ENCODE measurements at regions not wholly inside any gene's neighbourhood (a gene's known extent, or its start where the extent isn't known, plus 50 kb on each side); places are given as distances from the start of the nearest gene placed in this dataset.

- TF ChIP-seq CTCF (IDR thresholded peaks at IDR 0.05): no peak
- Histone ChIP-seq H3K27me3 (no peaks in the 10 kb centered on the region), H3K27ac (no peak overlapping the region), H3K36me3 (no peaks in the 10 kb centered on the region), H3K4me1 (no peaks in the 10 kb centered on the region), H3K4me3 (no peak overlapping the region), H3K9me3 (peaks cover 0 to under 1% (median 0%) of the 10 kb centered on the region in 3 donors)
- intact Hi-C loops (cut with DNase I; ENCODE audit: low total_unique reads): no loop called here
- no peak for DNase-seq
Observed at GRCh38 chr5:105413406-105413990, 1850.9 kb upstream of the NUDT12 start.

GRCh38 chr5:105409695-105410094, 1847.1 kb upstream of the NUDT12 start:
- H3K9me3 ChIP-seq: no peaks in the 10 kb centered on the region
- no peaks in the 10 kb centered on the region for H3K4me1 ChIP-seq
- no peak overlapping the region for H3K27ac ChIP-seq
- intact Hi-C loops (cut with DNase I; ENCODE audit: low total_unique reads): no loop called here
- H3K36me3 ChIP-seq: no peaks in the 10 kb centered on the region
- no peak for TF ChIP-seq CTCF (IDR thresholded peaks at IDR 0.05)
- no peak for DNase-seq
- no peak overlapping the region for H3K4me3 ChIP-seq
- no peaks in the 10 kb centered on the region for H3K27me3 ChIP-seq

GRCh38 chr5:105407200-105407599, 1844.6 kb upstream of the NUDT12 start:
- no peaks in the 10 kb centered on the region for H3K36me3 ChIP-seq
- H3K9me3 ChIP-seq: no peaks in the 10 kb centered on the region

GRCh38 chr5:105397749-105398148, 1835.2 kb upstream of the NUDT12 start:
- DNase-seq: no peak
- TF ChIP-seq CTCF (IDR thresholded peaks at IDR 0.05): no peak
- H3K9me3 ChIP-seq: no peaks in the 10 kb centered on the region
- no peak overlapping the region for H3K27ac ChIP-seq
- H3K36me3 ChIP-seq: no peaks in the 10 kb centered on the region
- intact Hi-C loops (cut with DNase I; ENCODE audit: low total_unique reads): no loop called here
- no peaks in the 10 kb centered on the region for H3K27me3 ChIP-seq
- H3K4me1 ChIP-seq: no peaks in the 10 kb centered on the region
- no peak overlapping the region for H3K4me3 ChIP-seq

More at GRCh38 chr5:105407200-105407599, 1844.6 kb upstream of the NUDT12 start:
- intact Hi-C loops (cut with DNase I; ENCODE audit: low total_unique reads): no loop called here
- Histone ChIP-seq H3K27me3 (no peaks in the 10 kb centered on the region), H3K4me1 (no peaks in the 10 kb centered on the region), H3K27ac (no peak overlapping the region), H3K4me3 (no peak overlapping the region)
- DNase-seq: no peak
- TF ChIP-seq CTCF (IDR thresholded peaks at IDR 0.05): no peak

- no peaks in the 10 kb centered on the region for H3K4me1 ChIP-seq
- intact Hi-C loops (cut with DNase I; ENCODE audit: low total_unique reads): no loop called here
- no peaks in the 10 kb centered on the region for H3K36me3 ChIP-seq
- H3K27me3 ChIP-seq: no peaks in the 10 kb centered on the region
- H3K4me3 ChIP-seq: no peak overlapping the region
- no peak for TF ChIP-seq CTCF (IDR thresholded peaks at IDR 0.05)
- no peak overlapping the region for H3K27ac ChIP-seq
- no peaks in the 10 kb centered on the region for H3K9me3 ChIP-seq
- DNase-seq: no peak
Observed at GRCh38 chr5:105392710-105393149, 1830.1 kb upstream of the NUDT12 start.
